Transverse colon (tissue), 4 donors: ENCODE measurements at regions not wholly inside any gene's neighbourhood (a gene's known extent, or its start where the extent isn't known, plus 50 kb on each side); places are given as distances from the start of the nearest gene placed in this dataset.

Experiments
- DNase-seq: peaks from one replicate; pipeline ENCODE4 v3.0.0-alpha.2; 2019
- H3K27ac ChIP-seq, 4 donors: fragments of 200-600 bp; sonication (generic); 2 replicates each; pipeline ENCODE4 v1.5.1; 2016 to 2018; ENCODE audit warnings: inconsistent platforms in 4 of 4
- H3K27me3 ChIP-seq: fragments of 200-600 bp; sonication (generic); 2 replicates; pipeline ENCODE4 v1.5.1; 2017; ENCODE audit warnings: inconsistent platforms
- H3K36me3 ChIP-seq, 4 donors: fragments of 200-600 bp; sonication (generic); 2 replicates each; pipeline ENCODE4 v1.5.1; 2017 to 2019; ENCODE audit warnings: inconsistent platforms in 4 of 4
- H3K4me1 ChIP-seq, 4 donors: fragments of 200-600 bp; sonication (generic); 2 replicates each; pipeline ENCODE4 v1.5.1; 2017 to 2020; ENCODE audit warnings: inconsistent platforms in 4 of 4
- H3K4me3 ChIP-seq, 4 donors: fragments of 200-600 bp; sonication (generic); 1 replicate in 1 of 4; 2 replicates in 3 of 4; pipeline versions ENCODE4 v1.5.1 to v1.6.1; 2017 to 2019; ENCODE audit warnings: inconsistent platforms in 4 of 4
- H3K9me3 ChIP-seq, 2 donors: fragments of 200-600 bp; sonication (generic); 2 replicates each; pipeline ENCODE4 v1.5.1; 2017 to 2019; ENCODE audit warnings: inconsistent platforms in 2 of 2
- CTCF ChIP-seq, 5 experiments: fragments of 200-600 bp in 3 of 5; fragments of 450-650 bp in 2 of 5; sonication (generic) in 3 of 5; IDR thresholded peaks; 1 replicate in 2 of 5; 2 replicates in 3 of 5; pipeline ENCODE4 v1.5.1; 2016 to 2017; ENCODE audit warnings: antibody characterized with exemption in 5 of 5, inconsistent platforms in 3 of 5, mild to moderate bottlenecking in 2 of 5, moderate library complexity in 1 of 5
- EP300 ChIP-seq: sonication (generic); formaldehyde crosslinking; IDR thresholded peaks from one replicate; pipeline ENCODE4 v1.6.1; 2017; ENCODE audit warnings: antibody characterized with exemption, low read depth
- POLR2A ChIP-seq: fragments of 450-650 bp; IDR thresholded peaks from one replicate; pipeline ENCODE4 v1.6.1; 2016; ENCODE audit warnings: antibody characterized with exemption, mild to moderate bottlenecking, moderate library complexity
- POLR2AphosphoS5 ChIP-seq, 3 donors: sonication (generic); formaldehyde crosslinking; IDR thresholded peaks; one replicate each; pipeline ENCODE4 v1.6.1; 2016; ENCODE audit warnings: antibody characterized with exemption in 3 of 3
- WGBS, 2 donors: methylation state at CpG; one replicate each; pipeline ENCODE4 v1.1.5; 2018; ENCODE audit warnings: low coverage in 1 of 2; 5-methylcytosine and 5-hydroxymethylcytosine counted together
- in situ Hi-C, 4 donors: fragments of 200-750 bp; cut with MboI; loops; one replicate each; pipeline versions ENCODE4 v1.15.0 to v1.15.1; 2017; ENCODE audit warnings: low sequenced_read_pairs in 3 of 4, low pct_ligation_motif_present in 1 of 4, low pct_unique_long_range_greater_than_20kb in 1 of 4
- intact Hi-C: fragments of 100-400 bp; cut with DNase I; formaldehyde crosslinking; loops from one replicate; pipeline ENCODE4 v1.15.1; 2023; ENCODE audit warnings: low total_unique reads

GRCh38 chr7:125088555-125088954 is 158.9 kb upstream of the POT1 start:
- Histone ChIP-seq H3K4me3 (no peak overlapping the region), H3K4me1 (no peaks in the 10 kb centered on the region), H3K36me3 (no peaks in the 10 kb centered on the region), H3K27me3 (no peaks in the 10 kb centered on the region), H3K27ac (no peak overlapping the region), H3K9me3 (no peaks in the 10 kb centered on the region)
- TF ChIP-seq EP300: no peak
- TF ChIP-seq POLR2A: no peak
- no peak for TF ChIP-seq POLR2AphosphoS5 (IDR thresholded peaks at IDR 0.05)
- no peak for TF ChIP-seq CTCF (IDR thresholded peaks at IDR 0.05)
- WGBS, 2 donors: 83 to 88% methylated on average over 1 of the region's 1 CpG
- in situ Hi-C loops (no loop called here), intact Hi-C loops (loop anchor here (10.0 kb wide), 1 partner anchor 424 kb away; no protein-coding TSS in a partner anchor)
- no peak for DNase-seq

GRCh38 chr7:125085084-125085483 is 155.5 kb upstream of the POT1 start:
- in situ Hi-C loops: no loop called here
- Histone ChIP-seq H3K27me3 (no peaks in the 10 kb centered on the region), H3K27ac (no peak overlapping the region), H3K4me3 (no peak overlapping the region), H3K36me3 (no peaks in the 10 kb centered on the region), H3K9me3 (no peaks in the 10 kb centered on the region), H3K4me1 (no peaks in the 10 kb centered on the region)
- intact Hi-C loops: loop anchor here (10.0 kb wide), 1 partner anchor 420 kb away; no protein-coding TSS in a partner anchor
- TF ChIP-seq CTCF (IDR thresholded peaks at IDR 0.05) (no peak), EP300 (no peak), POLR2A (no peak), POLR2AphosphoS5 (IDR thresholded peaks at IDR 0.05) (no peak)
- no peak for DNase-seq

GRCh38 chr7:125084196-125084595 is 154.6 kb upstream of the POT1 start:
- intact Hi-C loops: loop anchor here (10.0 kb wide), 1 partner anchor 419 kb away; no protein-coding TSS in a partner anchor
- H3K4me1 ChIP-seq: no peaks in the 10 kb centered on the region
- 71 to 81% methylated on average over 1 of the region's 1 CpG for WGBS, 2 donors
- no peaks in the 10 kb centered on the region for H3K9me3 ChIP-seq
- no peak for TF ChIP-seq CTCF (IDR thresholded peaks at IDR 0.05)
- no peak for TF ChIP-seq POLR2A
- TF ChIP-seq EP300: no peak
- no peak for TF ChIP-seq POLR2AphosphoS5 (IDR thresholded peaks at IDR 0.05)
- no peak for DNase-seq
- no peaks in the 10 kb centered on the region for H3K36me3 ChIP-seq
- no peak overlapping the region for H3K4me3 ChIP-seq
- no peaks in the 10 kb centered on the region for H3K27me3 ChIP-seq
- no peak overlapping the region for H3K27ac ChIP-seq
- in situ Hi-C loops: no loop called here

- in situ Hi-C loops: loop anchor here in 1 of 4 donors (25.0 kb wide), 1 partner anchor 588 kb away; no protein-coding TSS in a partner anchor
- no peak for DNase-seq
- 66 to 83% methylated on average over 3 of the region's 3 CpGs for WGBS, 2 donors
These were observed 144.5 kb upstream of the POT1 start for GRCh38 chr7:125074141-125074540.

More at GRCh38 chr7:125074141-125074540, 144.5 kb upstream of the POT1 start:
- TF ChIP-seq POLR2AphosphoS5 (IDR thresholded peaks at IDR 0.05) (no peak), EP300 (no peak), POLR2A (no peak), CTCF (IDR thresholded peaks at IDR 0.05) (no peak)
- no peaks in the 10 kb centered on the region for H3K4me1 ChIP-seq
- no peaks in the 10 kb centered on the region for H3K9me3 ChIP-seq
- H3K36me3 ChIP-seq: no peaks in the 10 kb centered on the region
- no peak overlapping the region for H3K27ac ChIP-seq
- H3K27me3 ChIP-seq: no peaks in the 10 kb centered on the region
- intact Hi-C loops: no loop called here
- no peak overlapping the region for H3K4me3 ChIP-seq
